IMR-90 (cell line): ENCODE measurements at regions not wholly inside any gene's neighbourhood (a gene's known extent, or its start where the extent isn't known, plus 50 kb on each side); places are given as distances from the start of the nearest gene placed in this dataset.

Source experiments
- ATAC-seq: fragments of 200-7000 bp; cut with Tn5 transposase; 2 replicates; pipeline ENCODE4 v1.9.1; 2020; ENCODE audit warnings: low read depth, mild to moderate bottlenecking, moderate library complexity
- BruUV-seq: library from RNA; stranded (reverse); fragments of 400-500 nt; replicated peaks from 2 replicates; lab custom pipeline; 2021; lab: Mats Ljungman, UMichigan
- CTCF ChIA-PET: fragments of 300-600 bp; formaldehyde crosslinking; extraction: SDS; loops from one replicate; lab custom pipeline; 2021; ENCODE audit warnings: antibody characterized with exemption; lab: Yijun Ruan, JAX
- POLR2A ChIA-PET: fragments of 300-600 bp; sonication (Branson Sonifier 250); formaldehyde crosslinking; loops from one replicate; lab custom pipeline; 2022; ENCODE audit warnings: antibody characterized with exemption; ENCODE audit not compliant: unreplicated experiment; lab: Charles Lee
- DNase-seq: peaks from one replicate; pipeline ENCODE4 v3.0.0; 2013
- H2AFZ ChIP-seq: replicated peaks from 2 replicates; pipeline ENCODE3; 2013; ENCODE audit warnings: low read length, mild to moderate bottlenecking; ENCODE audit not compliant: poor library complexity
- H2AK5ac ChIP-seq: 2 replicates; pipeline ENCODE4 v1.6.1; 2013; ENCODE audit warnings: low read depth, low read length, inconsistent platforms
- H2AK9ac ChIP-seq: replicated peaks from 2 replicates; pipeline ENCODE3; 2013; ENCODE audit warnings: mild to moderate bottlenecking, low read depth, low read length, moderate library complexity; ENCODE audit not compliant: poor library complexity
- H2BK120ac ChIP-seq: 2 replicates; pipeline ENCODE4 v1.6.1; 2013; ENCODE audit warnings: low read depth, low read length, inconsistent platforms
- H2BK15ac ChIP-seq: 3 replicates; pipeline ENCODE4 v1.6.1; 2013; ENCODE audit warnings: low read depth, low read length, inconsistent platforms
- H2BK20ac ChIP-seq: 2 replicates; pipeline ENCODE4 v1.6.1; 2013; ENCODE audit warnings: low read depth, mild to moderate bottlenecking, inconsistent platforms, low read length, moderate library complexity
- H2BK5ac ChIP-seq: 2 replicates; pipeline ENCODE4 v1.6.1; 2013; ENCODE audit warnings: mild to moderate bottlenecking, low read depth, low read length, inconsistent platforms; ENCODE audit not compliant: poor library complexity, severe bottlenecking
- H3K14ac ChIP-seq: replicated peaks from 2 replicates; pipeline ENCODE4 v1.6.1; 2013; ENCODE audit warnings: low read depth, low read length, inconsistent platforms
- H3K18ac ChIP-seq: 2 replicates; pipeline ENCODE4 v1.6.1; 2013; ENCODE audit warnings: low read depth, low read length, control low read depth
- H3K23ac ChIP-seq: 2 replicates; pipeline ENCODE4 v1.6.1; 2013; ENCODE audit warnings: low read depth, low read length, inconsistent platforms
- H3K27ac ChIP-seq: 2 replicates; pipeline ENCODE4 v1.5.1; 2013; ENCODE audit warnings: mild to moderate bottlenecking, control low read depth, low read length; ENCODE audit not compliant: insufficient read depth
- H3K27me3 ChIP-seq: 2 replicates; pipeline ENCODE4 v1.6.1; 2013; ENCODE audit warnings: low read length; ENCODE audit not compliant: control insufficient read depth, insufficient read depth
- H3K36me3 ChIP-seq: 2 replicates; pipeline ENCODE4 v1.6.1; 2013; ENCODE audit warnings: low read length, mixed read lengths; ENCODE audit not compliant: control insufficient read depth, insufficient read depth
- H3K4ac ChIP-seq: 2 replicates; pipeline ENCODE4 v1.6.1; 2013; ENCODE audit warnings: low read depth, low read length, inconsistent platforms
- H3K4me1 ChIP-seq: 2 replicates; pipeline ENCODE4 v1.6.1; 2013; ENCODE audit warnings: low read length, mixed read lengths; ENCODE audit not compliant: control insufficient read depth, insufficient read depth
- H3K4me2 ChIP-seq: 2 replicates; pipeline ENCODE4 v1.6.1; 2013; ENCODE audit warnings: low read depth, mild to moderate bottlenecking, control low read depth, low read length, moderate library complexity
- H3K4me3 ChIP-seq: 2 replicates; pipeline ENCODE4 v1.5.1; 2013; ENCODE audit warnings: low read depth, mild to moderate bottlenecking, control low read depth, low read length, moderate library complexity; ENCODE audit not compliant: insufficient read depth
- H3K56ac ChIP-seq: 2 replicates; pipeline ENCODE4 v1.6.1; 2013; ENCODE audit warnings: low read length, inconsistent platforms; ENCODE audit not compliant: insufficient read depth; ENCODE audit errors: extremely low read depth
- H3K79me1 ChIP-seq, 2 experiments: 2 replicates each; pipeline ENCODE4 v1.6.1; 2013; ENCODE audit warnings: low read length in 2 of 2, inconsistent platforms in 1 of 2, low read depth in 1 of 2
- H3K9ac ChIP-seq: 2 replicates; pipeline ENCODE4 v1.6.1; 2013; ENCODE audit warnings: low read depth, low read length, control low read depth
- H3K9me1 ChIP-seq: 2 replicates; pipeline ENCODE4 v1.6.1; 2013; ENCODE audit warnings: low read length, inconsistent platforms; ENCODE audit not compliant: insufficient read depth
- H3K9me3 ChIP-seq: 2 replicates; pipeline ENCODE4 v1.6.1; 2013; ENCODE audit warnings: low read length; ENCODE audit not compliant: control insufficient read depth, insufficient read depth
- H4K20me1 ChIP-seq: 2 replicates; pipeline ENCODE4 v1.6.1; 2013; ENCODE audit warnings: low read length, inconsistent platforms; ENCODE audit not compliant: insufficient read depth
- H4K5ac ChIP-seq: 2 replicates; pipeline ENCODE4 v1.6.1; 2013; ENCODE audit warnings: mild to moderate bottlenecking, low read depth, low read length, control low read depth
- H4K8ac ChIP-seq, 2 experiments: 2 replicates each; pipeline ENCODE4 v1.6.1; 2013; ENCODE audit warnings: low read depth in 2 of 2, low read length in 2 of 2, control low read depth in 1 of 2, inconsistent platforms in 1 of 2
- H4K91ac ChIP-seq: 2 replicates; pipeline ENCODE4 v1.6.1; 2013; ENCODE audit warnings: low read depth, low read length, inconsistent platforms; ENCODE audit not compliant: insufficient read depth
- FOS ChIP-seq: fragments of 150-350 bp; IDR thresholded peaks from 2 replicates; pipeline ENCODE4 v1.6.1; 2016; ENCODE audit warnings: low read depth, low read length
- RAD21 ChIP-seq: IDR thresholded peaks from 2 replicates; pipeline ENCODE4 v1.6.1; 2012; ENCODE audit warnings: low read length, improper control_type of control experiment
- WGBS, 2 experiments: methylation state at CpG; one replicate each; pipeline versions ENCODE4 v1.1.5 to v1.1.7; 2013; ENCODE audit warnings: missing lambda C conversion rate in 2 of 2; ENCODE audit not compliant: insufficient read length in 1 of 2; ENCODE audit errors: extremely low coverage in 2 of 2; 5-methylcytosine and 5-hydroxymethylcytosine counted together
- dilution Hi-C: fragments of 300-500 bp; cut with HindIII; formaldehyde crosslinking; loops from one replicate; pipeline ENCODE4 v1.14.3; 2018; ENCODE audit warnings: low sequenced_read_pairs; ENCODE audit not compliant: unreplicated experiment
- in situ Hi-C: fragments of 300-500 bp; cut with MboI; formaldehyde crosslinking; loops from 3 replicates; pipeline ENCODE4 v1.14.3; 2019; ENCODE audit warnings: low sequenced_read_pairs, inconsistent platforms, mixed read lengths
- intact Hi-C: fragments of 100-400 bp; cut with micrococcal nuclease; formaldehyde crosslinking; loops from 2 replicates; pipeline ENCODE4 v1.10.0; 2022

- Histone ChIP-seq H2AK9ac (no peak overlapping the region), H2AK5ac (no peak overlapping the region), H4K5ac (no peak overlapping the region), H3K18ac (no peak overlapping the region; the same call in 1 of the 2 replicates), H2BK120ac (no peak overlapping the region), H3K4me1 (peaks cover 7% of the 10 kb centered on the region), H2BK15ac (no peak overlapping the region), H3K9me1 (peaks cover 4% of the 10 kb centered on the region; the same call in 1 of the 2 replicates), H2BK5ac (no peak overlapping the region), H3K4me2 (no peak overlapping the region), H4K91ac (no peak overlapping the region), H3K27me3 (no peaks in the 10 kb centered on the region), H3K56ac (no peak overlapping the region), H4K20me1 (no peaks in the 10 kb centered on the region), H3K79me1 (no peaks in the 10 kb centered on the region), H3K9me3 (no peaks in the 10 kb centered on the region), H2AFZ (no peak overlapping the region), H3K14ac (no peak overlapping the region), H3K36me3 (no peaks in the 10 kb centered on the region), H3K4ac (no peak overlapping the region), H3K9ac (no peak overlapping the region), H3K23ac (no peak overlapping the region), H3K4me3 (no peak overlapping the region), H2BK20ac (0 out of 2 replicates have a peak overlapping the region, but pooled peaks have one; percentile 20), H4K8ac (no peak overlapping the region; a peak in 1 of 4 replicates), H3K27ac (no peak overlapping the region)
- in situ Hi-C loops (no loop called here), dilution Hi-C loops (no loop called here), intact Hi-C loops (no loop called here)
- ChIA-PET CTCF (interaction anchor here (0.9 kb wide), 1 partner anchor 12 kb away, joined by 3 read pairs; no protein-coding TSS in a partner anchor), POLR2A (no interaction called here)
- DNase-seq (peak; percentile 21), ATAC-seq (0 out of 2 replicates have a peak, but pooled peaks have one; percentile 27)
- TF ChIP-seq FOS = no peak
- no peak for TF ChIP-seq RAD21
- WGBS, 2 experiments = no CpG with 5 or more reads among the region's 3 CpGs
- BruUV-seq = no TSS peak
These were observed 154.7 kb downstream of the BLID start for GRCh38 chr11:121961321-121961801.
